Panc1 (cell line): ENCODE measurements at regions not wholly inside any gene's neighbourhood (a gene's known extent, or its start where the extent isn't known, plus 50 kb on each side); places are given as distances from the start of the nearest gene placed in this dataset.

Experiments used
- ATAC-seq: fragments of 200-7000 bp; cut with Tn5 transposase; 2 replicates; pipeline ENCODE4 v1.9.1; 2020; ENCODE audit warnings: mild to moderate bottlenecking, moderate library complexity
- BruUV-seq: library from RNA; stranded (reverse); fragments of 400-500 nt; replicated peaks from 2 replicates; lab custom pipeline; 2021; lab: Mats Ljungman, UMichigan
- CTCF ChIA-PET: fragments of 300-600 bp; sonication (Branson Sonifier 250); formaldehyde crosslinking; loops from one replicate; lab custom pipeline; 2022; ENCODE audit warnings: antibody characterized with exemption; lab: Charles Lee
- POLR2A ChIA-PET: fragments of 300-600 bp; sonication (Branson Sonifier 250); formaldehyde crosslinking; loops from one replicate; lab custom pipeline; 2022; ENCODE audit warnings: antibody characterized with exemption; lab: Charles Lee
- DNase-seq: peaks from one replicate; pipeline ENCODE4 v3.0.0-alpha.2; 2010; ENCODE audit warnings: low read depth, low spot score
- H3K27ac ChIP-seq: 2 replicates; pipeline ENCODE4 v1.5.1; 2011; ENCODE audit warnings: mild to moderate bottlenecking, low read length, inconsistent platforms
- H3K27me3 ChIP-seq: fragments of 200-500 bp; sonication (Bioruptor generic); 2 replicates; pipeline ENCODE4 v1.6.0; 2014; ENCODE audit warnings: low read length, inconsistent platforms; ENCODE audit not compliant: control insufficient read depth, insufficient read depth
- H3K36me3 ChIP-seq: fragments of 200-500 bp; sonication (Bioruptor generic); 2 replicates; pipeline ENCODE4 v1.5.1; 2014; ENCODE audit warnings: inconsistent platforms, mild to moderate bottlenecking, low read length, moderate library complexity; ENCODE audit not compliant: control insufficient read depth, insufficient read depth
- H3K4me1 ChIP-seq: 2 replicates; pipeline ENCODE4 v1.5.1; 2011; ENCODE audit warnings: inconsistent platforms, mild to moderate bottlenecking, low read length, moderate library complexity; ENCODE audit not compliant: control insufficient read depth, insufficient read depth
- H3K4me3 ChIP-seq, 2 experiments: 2 replicates each; pipeline ENCODE4 v1.5.1; 2011 to 2012; ENCODE audit warnings: low read depth in 2 of 2, low read length in 2 of 2, mild to moderate bottlenecking in 2 of 2, inconsistent platforms in 1 of 2, moderate library complexity in 1 of 2
- H3K9me3 ChIP-seq: fragments of 200-500 bp; sonication (Bioruptor generic); 2 replicates; pipeline ENCODE4 v1.5.1; 2014; ENCODE audit warnings: low read depth, mild to moderate bottlenecking, inconsistent platforms, low read length, moderate library complexity; ENCODE audit not compliant: control insufficient read depth, insufficient read depth
- CTCF ChIP-seq: fragments of 450-650 bp; IDR thresholded peaks from 2 replicates; pipeline ENCODE4 v1.5.1; 2017; ENCODE audit warnings: mild to moderate bottlenecking
- POLR2AphosphoS5 ChIP-seq: IDR thresholded peaks from 2 replicates; pipeline ENCODE4 v1.6.1; 2012; ENCODE audit warnings: mild to moderate bottlenecking, low read depth, low read length, moderate library complexity
- REST ChIP-seq, 2 experiments: IDR thresholded peaks; 2 replicates each; pipeline ENCODE4 v1.6.1; 2011 to 2012; ENCODE audit warnings: low read depth in 2 of 2, control low read depth in 1 of 2, low read length in 1 of 2, mild to moderate bottlenecking in 1 of 2, moderate library complexity in 1 of 2; ENCODE audit not compliant: insufficient read depth in 1 of 2
- SIN3A ChIP-seq: IDR thresholded peaks from 2 replicates; pipeline ENCODE4 v1.6.1; 2012; ENCODE audit warnings: low read depth, mild to moderate bottlenecking, low read length, moderate library complexity, borderline replicate concordance; ENCODE audit not compliant: insufficient read depth
- TCF7L2 ChIP-seq: IDR thresholded peaks from 2 replicates; pipeline ENCODE4 v1.6.1; 2011; ENCODE audit warnings: mild to moderate bottlenecking, low read depth, low read length, inconsistent platforms
- in situ Hi-C: cut with HindIII; loops from 2 replicates; pipeline ENCODE4 v1.10.0; 2016; ENCODE audit warnings: low sequenced_read_pairs, low pct_unique_long_range_greater_than_20kb
- intact Hi-C: fragments of 100-400 bp; cut with micrococcal nuclease; formaldehyde crosslinking; loops from one replicate; pipeline ENCODE4 v1.10.0; 2022; ENCODE audit not compliant: unreplicated experiment

- no peak overlapping the region for H3K4me3 ChIP-seq
- ChIA-PET POLR2A (no interaction called here), CTCF (no interaction called here)
- ATAC-seq (no peak), DNase-seq (no peak)
- H3K36me3 ChIP-seq = no peaks in the 10 kb centered on the region
- in situ Hi-C loops = no loop called here
- intact Hi-C loops = no loop called here
- no TSS peak for BruUV-seq
- no peak overlapping the region for H3K27ac ChIP-seq
- H3K4me1 ChIP-seq = no peaks in the 10 kb centered on the region
- H3K9me3 ChIP-seq = no peaks in the 10 kb centered on the region
- no peaks in the 10 kb centered on the region; the same call in 1 of the 2 replicates for H3K27me3 ChIP-seq
- TF ChIP-seq POLR2AphosphoS5 = no peak
- TF ChIP-seq SIN3A = no peak
- no peak for TF ChIP-seq REST (IDR thresholded peaks at IDR 0.05; ENCODE audit: insufficient read depth in 1 of 2, low read depth in 2 of 2, low read length in 1 of 2)
- no peak for TF ChIP-seq CTCF
- TF ChIP-seq TCF7L2 = no peak
These were observed 148.6 kb upstream of the TMEM260 start for GRCh38 chr14:56431013-56431412.

DNA sequence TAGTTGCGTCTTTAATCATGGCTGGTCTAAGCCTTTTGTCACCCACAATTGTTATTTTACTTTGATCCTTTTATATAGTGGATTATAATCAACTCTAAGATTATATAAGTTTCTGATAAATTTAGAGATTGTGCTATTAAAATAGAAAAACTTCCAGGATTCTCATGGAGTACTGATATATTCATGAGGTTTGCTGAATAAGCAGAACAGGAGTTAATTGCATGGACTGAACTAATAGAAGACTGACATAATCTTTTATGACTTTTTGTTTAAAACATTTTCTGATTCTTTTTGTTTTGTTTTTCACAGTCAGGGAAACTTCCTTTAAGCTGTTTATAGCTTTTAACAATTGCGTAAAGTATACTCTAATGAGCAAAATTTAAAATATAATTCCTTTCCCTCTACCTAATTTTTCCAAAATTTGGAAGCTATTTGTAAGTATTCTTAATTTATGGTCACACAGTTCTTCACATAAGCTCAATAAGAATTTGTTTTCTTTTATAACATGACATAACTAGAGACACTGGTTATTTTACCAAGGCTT is 129.9 kb upstream of the TMEM260 start:
- POLR2A ChIA-PET = no interaction called here
- Histone ChIP-seq H3K9me3 (no peaks in the 10 kb centered on the region), H3K27me3 (no peaks in the 10 kb centered on the region), H3K4me1 (no peaks in the 10 kb centered on the region), H3K4me3 (no peak overlapping the region), H3K27ac (no peak overlapping the region), H3K36me3 (no peaks in the 10 kb centered on the region)
- TF ChIP-seq TCF7L2 = no peak
- TF ChIP-seq SIN3A = no peak
- no peak for TF ChIP-seq POLR2AphosphoS5
- in situ Hi-C loops = no loop called here
- intact Hi-C loops = no loop called here
- CTCF ChIA-PET = no interaction called here
- BruUV-seq = no TSS peak
- DNase-seq (no peak), ATAC-seq (no peak)

DNA sequence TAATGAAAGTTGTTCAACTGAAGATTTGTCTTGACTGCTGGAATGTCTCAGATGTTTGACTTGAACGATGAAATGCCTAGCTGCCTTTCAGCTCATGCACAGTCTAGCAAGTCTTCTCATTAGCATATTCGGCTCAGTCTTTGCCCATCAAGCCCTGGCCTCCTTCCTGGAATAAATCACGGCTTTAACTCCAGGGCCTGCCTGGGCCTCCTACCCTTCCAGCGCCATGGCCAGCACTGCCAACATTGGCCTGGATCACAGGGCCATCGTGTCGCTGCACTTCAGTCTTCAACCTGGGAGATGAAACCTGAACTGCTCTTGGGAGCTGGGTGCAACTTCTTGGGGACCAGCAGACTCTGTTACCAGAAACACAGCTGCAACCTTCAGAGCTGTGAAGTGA is 126.7 kb upstream of the TMEM260 start:
- Histone ChIP-seq H3K4me3 (no peak overlapping the region), H3K27ac (no peak overlapping the region), H3K9me3 (no peaks in the 10 kb centered on the region), H3K4me1 (no peaks in the 10 kb centered on the region), H3K36me3 (no peaks in the 10 kb centered on the region), H3K27me3 (no peaks in the 10 kb centered on the region)
- ChIA-PET POLR2A (no interaction called here), CTCF (no interaction called here)
- DNase-seq (no peak), ATAC-seq (no peak)
- TF ChIP-seq REST (IDR thresholded peaks at IDR 0.05; ENCODE audit: insufficient read depth in 1 of 2, low read depth in 2 of 2, low read length in 1 of 2) (no peak), CTCF (no peak), POLR2AphosphoS5 (no peak), TCF7L2 (no peak), SIN3A (no peak)
- in situ Hi-C loops (no loop called here), intact Hi-C loops (no loop called here)
- no TSS peak for BruUV-seq
